ENCODE measurements at regions not wholly inside any gene's neighbourhood (a gene's known extent, or its start where the extent isn't known, plus 50 kb on each side); places are given as distances from the start of the nearest gene placed in this dataset.

DNA sequence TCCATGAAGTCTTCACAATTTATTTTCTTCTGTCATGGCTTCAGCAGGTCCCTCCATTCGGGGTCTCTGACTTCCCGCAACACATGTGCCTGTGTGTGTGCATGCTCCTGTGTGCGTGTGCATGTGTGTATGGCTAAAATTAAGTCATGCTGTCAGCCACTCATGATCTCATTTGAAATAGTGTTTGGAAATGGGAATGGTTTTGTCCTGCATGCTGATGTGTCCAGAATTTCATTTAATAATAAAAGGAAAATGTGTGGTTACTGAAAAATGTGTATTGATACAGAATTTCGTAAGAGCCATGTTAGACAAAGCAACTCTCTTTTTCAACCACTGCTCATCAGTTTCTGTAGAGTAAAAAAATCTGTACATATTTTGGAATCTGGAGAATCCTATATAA lies 123.8 kb upstream of the PRDX6 start:
- H3K9me3 ChIP-seq (ENCODE audit: control insufficient read depth, insufficient read depth, low read depth, low read length) = peaks cover 4% of the 10 kb centered on the region; the same call in 1 of the 2 replicates
- H3K4me3 ChIP-seq (ENCODE audit: low read depth in 2 of 2, low read length in 2 of 2) = no peak overlapping the region
- TF ChIP-seq POLR2AphosphoS5 (IDR thresholded peaks at IDR 0.05; ENCODE audit: low read depth, low read length) (no peak), SIN3A (IDR thresholded peaks at IDR 0.05; ENCODE audit: borderline replicate concordance, insufficient read depth, low read depth, low read length) (no peak), TCF7L2 (IDR thresholded peaks at IDR 0.05; ENCODE audit: low read depth, low read length) (no peak)
- TF ChIP-seq, protein P1, sequence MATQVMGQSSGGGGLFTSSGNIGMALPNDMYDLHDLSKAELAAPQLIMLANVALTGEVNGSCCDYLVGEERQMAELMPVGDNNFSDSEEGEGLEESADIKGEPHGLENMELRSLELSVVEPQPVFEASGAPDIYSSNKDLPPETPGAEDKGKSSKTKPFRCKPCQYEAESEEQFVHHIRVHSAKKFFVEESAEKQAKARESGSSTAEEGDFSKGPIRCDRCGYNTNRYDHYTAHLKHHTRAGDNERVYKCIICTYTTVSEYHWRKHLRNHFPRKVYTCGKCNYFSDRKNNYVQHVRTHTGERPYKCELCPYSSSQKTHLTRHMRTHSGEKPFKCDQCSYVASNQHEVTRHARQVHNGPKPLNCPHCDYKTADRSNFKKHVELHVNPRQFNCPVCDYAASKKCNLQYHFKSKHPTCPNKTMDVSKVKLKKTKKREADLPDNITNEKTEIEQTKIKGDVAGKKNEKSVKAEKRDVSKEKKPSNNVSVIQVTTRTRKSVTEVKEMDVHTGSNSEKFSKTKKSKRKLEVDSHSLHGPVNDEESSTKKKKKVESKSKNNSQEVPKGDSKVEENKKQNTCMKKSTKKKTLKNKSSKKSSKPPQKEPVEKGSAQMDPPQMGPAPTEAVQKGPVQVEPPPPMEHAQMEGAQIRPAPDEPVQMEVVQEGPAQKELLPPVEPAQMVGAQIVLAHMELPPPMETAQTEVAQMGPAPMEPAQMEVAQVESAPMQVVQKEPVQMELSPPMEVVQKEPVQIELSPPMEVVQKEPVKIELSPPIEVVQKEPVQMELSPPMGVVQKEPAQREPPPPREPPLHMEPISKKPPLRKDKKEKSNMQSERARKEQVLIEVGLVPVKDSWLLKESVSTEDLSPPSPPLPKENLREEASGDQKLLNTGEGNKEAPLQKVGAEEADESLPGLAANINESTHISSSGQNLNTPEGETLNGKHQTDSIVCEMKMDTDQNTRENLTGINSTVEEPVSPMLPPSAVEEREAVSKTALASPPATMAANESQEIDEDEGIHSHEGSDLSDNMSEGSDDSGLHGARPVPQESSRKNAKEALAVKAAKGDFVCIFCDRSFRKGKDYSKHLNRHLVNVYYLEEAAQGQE (IDR thresholded peaks at IDR 0.05; ENCODE audit: insufficient read depth in 1 of 2, low read depth in 2 of 2, low read length in 1 of 2) = no peak
- TF ChIP-seq, protein P2, sequence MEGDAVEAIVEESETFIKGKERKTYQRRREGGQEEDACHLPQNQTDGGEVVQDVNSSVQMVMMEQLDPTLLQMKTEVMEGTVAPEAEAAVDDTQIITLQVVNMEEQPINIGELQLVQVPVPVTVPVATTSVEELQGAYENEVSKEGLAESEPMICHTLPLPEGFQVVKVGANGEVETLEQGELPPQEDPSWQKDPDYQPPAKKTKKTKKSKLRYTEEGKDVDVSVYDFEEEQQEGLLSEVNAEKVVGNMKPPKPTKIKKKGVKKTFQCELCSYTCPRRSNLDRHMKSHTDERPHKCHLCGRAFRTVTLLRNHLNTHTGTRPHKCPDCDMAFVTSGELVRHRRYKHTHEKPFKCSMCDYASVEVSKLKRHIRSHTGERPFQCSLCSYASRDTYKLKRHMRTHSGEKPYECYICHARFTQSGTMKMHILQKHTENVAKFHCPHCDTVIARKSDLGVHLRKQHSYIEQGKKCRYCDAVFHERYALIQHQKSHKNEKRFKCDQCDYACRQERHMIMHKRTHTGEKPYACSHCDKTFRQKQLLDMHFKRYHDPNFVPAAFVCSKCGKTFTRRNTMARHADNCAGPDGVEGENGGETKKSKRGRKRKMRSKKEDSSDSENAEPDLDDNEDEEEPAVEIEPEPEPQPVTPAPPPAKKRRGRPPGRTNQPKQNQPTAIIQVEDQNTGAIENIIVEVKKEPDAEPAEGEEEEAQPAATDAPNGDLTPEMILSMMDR (IDR thresholded peaks at IDR 0.05) = no peak
- BruUV-seq (replicated peaks) = no TSS peak
- H3K27me3 ChIP-seq (ENCODE audit: control insufficient read depth, insufficient read depth, low read length) = no peaks in the 10 kb centered on the region
- no peak for ATAC-seq
- in situ Hi-C loops (cut with HindIII; ENCODE audit: low pct_unique_long_range_greater_than_20kb, low sequenced_read_pairs) (no loop called here), intact Hi-C loops (cut with micrococcal nuclease; ENCODE audit: unreplicated experiment) (no loop called here)
- no peak overlapping the region for H3K27ac ChIP-seq (ENCODE audit: low read length)
- POLR2A ChIA-PET = no interaction called here
- no peaks in the 10 kb centered on the region for H3K4me1 ChIP-seq (ENCODE audit: control insufficient read depth, insufficient read depth, low read length)
- DNase-seq (ENCODE audit: low read depth, low spot score) = no peak
- no peaks in the 10 kb centered on the region for H3K36me3 ChIP-seq (ENCODE audit: control insufficient read depth, insufficient read depth, low read length)
- CTCF ChIA-PET = no interaction called here

DNA sequence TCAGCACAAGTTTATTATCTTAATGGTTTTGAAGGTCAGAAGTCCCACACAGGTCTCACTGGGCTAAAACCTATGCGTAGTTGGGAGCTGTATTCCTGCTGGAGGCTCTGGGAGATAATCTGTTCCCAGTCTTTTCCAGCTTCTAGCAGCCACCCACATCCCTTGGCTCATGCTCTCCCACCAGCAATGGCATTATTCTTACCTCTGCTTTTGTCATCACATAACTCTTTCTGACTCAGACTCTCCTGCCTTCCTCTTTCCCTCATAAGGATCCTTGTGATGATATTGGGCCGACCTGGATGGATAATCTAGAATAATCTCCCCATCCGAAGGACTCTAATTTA lies 122.2 kb upstream of the PRDX6 start:
- TF ChIP-seq SIN3A (IDR thresholded peaks at IDR 0.05; ENCODE audit: borderline replicate concordance, insufficient read depth, low read depth, low read length) = no peak
- TF ChIP-seq, protein P1 (IDR thresholded peaks at IDR 0.05; ENCODE audit: insufficient read depth in 1 of 2, low read depth in 2 of 2, low read length in 1 of 2) = no peak
- TF ChIP-seq TCF7L2 (IDR thresholded peaks at IDR 0.05; ENCODE audit: low read depth, low read length) = no peak
- no peak for TF ChIP-seq POLR2AphosphoS5 (IDR thresholded peaks at IDR 0.05; ENCODE audit: low read depth, low read length)
- TF ChIP-seq, protein P2 (IDR thresholded peaks at IDR 0.05) = no peak
- BruUV-seq (replicated peaks) = no TSS peak
- no peaks in the 10 kb centered on the region for H3K4me1 ChIP-seq (ENCODE audit: control insufficient read depth, insufficient read depth, low read length)
- CTCF ChIA-PET = no interaction called here
- H3K4me3 ChIP-seq (ENCODE audit: low read depth in 2 of 2, low read length in 2 of 2) = no peak overlapping the region
- peaks cover 4% of the 10 kb centered on the region; the same call in 1 of the 2 replicates for H3K9me3 ChIP-seq (ENCODE audit: control insufficient read depth, insufficient read depth, low read depth, low read length)
- POLR2A ChIA-PET = interaction anchor here (0.6 kb wide), 1 partner anchor 447 kb away, joined by 5 read pairs; no protein-coding TSS in a partner anchor
- no peak for ATAC-seq
- intact Hi-C loops (cut with micrococcal nuclease; ENCODE audit: unreplicated experiment) = no loop called here
- in situ Hi-C loops (cut with HindIII; ENCODE audit: low pct_unique_long_range_greater_than_20kb, low sequenced_read_pairs) = no loop called here
- no peaks in the 10 kb centered on the region for H3K36me3 ChIP-seq (ENCODE audit: control insufficient read depth, insufficient read depth, low read length)
- H3K27me3 ChIP-seq (ENCODE audit: control insufficient read depth, insufficient read depth, low read length) = no peaks in the 10 kb centered on the region
- no peak for DNase-seq (ENCODE audit: low read depth, low spot score)
- no peak overlapping the region for H3K27ac ChIP-seq (ENCODE audit: low read length)
